ENCODE measurements at regions not wholly inside any gene's neighbourhood (a gene's known extent, or its start where the extent isn't known, plus 50 kb on each side); places are given as distances from the start of the nearest gene placed in this dataset.

DNA sequence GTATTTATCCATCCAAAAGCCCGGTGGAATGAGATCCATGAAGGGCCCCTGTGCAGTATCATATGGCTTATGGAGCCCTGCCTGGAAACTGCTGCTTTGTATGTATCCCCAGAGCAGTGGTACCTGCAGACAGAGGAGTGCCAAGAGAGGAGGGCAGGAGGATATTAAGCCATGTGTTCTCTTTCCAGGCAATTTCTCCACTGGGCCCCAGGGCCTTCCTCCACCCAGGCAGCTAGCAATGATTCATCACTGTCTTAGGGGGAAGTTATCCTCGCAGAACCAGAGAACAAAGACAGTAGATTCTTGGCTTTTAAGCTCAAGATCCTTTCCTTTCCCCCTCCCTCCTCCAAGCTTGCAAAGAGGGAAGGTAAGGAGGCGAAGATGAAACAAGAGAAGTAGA is 98.1 kb downstream of the LRRC30 start:
- TF ChIP-seq CTCF (conservative IDR thresholded peaks at IDR 0.05) = no peak

More for the DNA sequence above, 98.1 kb downstream of the LRRC30 start:
- H3K27me3 Mint-ChIP-seq (ENCODE audit: low read depth) = no peaks in the 10 kb centered on the region; the same call in 1 of the 2 replicates
- H4K91ac ChIP-seq (ENCODE audit: insufficient read length, low read depth, low read length) = no peak overlapping the region
- no peak overlapping the region for H2BK12ac ChIP-seq (ENCODE audit: insufficient read length, low read depth, low read length)
- H4K20me1 ChIP-seq (ENCODE audit: control insufficient read depth, insufficient read depth, insufficient read length) = no peaks in the 10 kb centered on the region
- peaks cover 0 to 3% of the 10 kb centered on the region in 2 experiments; a peak in 1 of 5 replicates for H3K9me3 Mint-ChIP-seq
- no peaks in the 10 kb centered on the region for H3K27me3 ChIP-seq (ENCODE audit: insufficient read depth, low read length)
- no peak overlapping the region for H3K23ac ChIP-seq (ENCODE audit: insufficient read length, low read depth, low read length)
- H3K4me1 Mint-ChIP-seq = peaks cover 13 to 17% of the 10 kb centered on the region in 2 experiments
- no peak overlapping the region for H2BK15ac ChIP-seq (ENCODE audit: low read depth, low read length)
- no peak overlapping the region for H2AK5ac ChIP-seq (ENCODE audit: insufficient read length, low read length)
- H3K4me2 ChIP-seq (ENCODE audit: insufficient read depth, insufficient read length, low read length) = no peak overlapping the region
- H3K36me3 Mint-ChIP-seq (ENCODE audit: insufficient read depth in 1 of 3, low read depth in 3 of 3) = no peaks in the 10 kb centered on the region
- no peak overlapping the region for H3K56ac ChIP-seq (ENCODE audit: insufficient read length, low read depth, low read length)
- H3K18ac ChIP-seq (ENCODE audit: insufficient read length, low read depth, low read length) = no peak overlapping the region
- H3K23me2 ChIP-seq (ENCODE audit: insufficient read length, low read depth, low read length, poor library complexity, severe bottlenecking) = no peaks in the 10 kb centered on the region
- no CpG with 5 or more reads among the region's 3 CpGs for WGBS (ENCODE audit: extremely low coverage, insufficient read length, low lambda C conversion rate)
- no peak overlapping the region for H3K4me3 Mint-ChIP-seq
- no peak for DNase-seq
- H2BK20ac ChIP-seq (ENCODE audit: low read depth, low read length, poor library complexity, severe bottlenecking) = no peak overlapping the region
- no peaks in the 10 kb centered on the region for H3K4me1 ChIP-seq (ENCODE audit: insufficient read depth, low read length)
- no peak overlapping the region for H3K9ac ChIP-seq (ENCODE audit: extremely low read depth, insufficient read length, low read length)
- no peaks in the 10 kb centered on the region for H3K79me2 ChIP-seq (ENCODE audit: insufficient read depth, low read length)
- no peaks in the 10 kb centered on the region for H3K79me1 ChIP-seq (ENCODE audit: insufficient read depth, low read depth, low read length, poor library complexity, severe bottlenecking)
- H3K27ac Mint-ChIP-seq = peak overlapping the region in 1 of 3 experiments; percentile 23; a peak in 1 of 7 replicates
- no peak overlapping the region for H3T11ph ChIP-seq (ENCODE audit: low read length)
- no peak overlapping the region for H2AFZ ChIP-seq (ENCODE audit: low read length)
- H2BK120ac ChIP-seq (ENCODE audit: low read depth, low read length, poor library complexity, severe bottlenecking) = no peak overlapping the region
- H4K5ac ChIP-seq (ENCODE audit: insufficient read length, low read depth, low read length) = no peak overlapping the region
- H2BK5ac ChIP-seq (ENCODE audit: insufficient read length, low read length) = no peak overlapping the region
- H3K27ac ChIP-seq (ENCODE audit: insufficient read length, low read depth, low read length) = no peak overlapping the region
- no peaks in the 10 kb centered on the region for H3K9me3 ChIP-seq (ENCODE audit: control insufficient read depth, low read depth, low read length)
- no peak overlapping the region for H3K4ac ChIP-seq (ENCODE audit: low read depth, low read length)
- no peak overlapping the region for H3K14ac ChIP-seq (ENCODE audit: insufficient read depth, low read length)
- no peak overlapping the region for H4K8ac ChIP-seq (replicated peaks; ENCODE audit: insufficient read length, low read depth, low read length)

Measured in H9 (cell line).